Keratinocyte (primary cell): ENCODE measurements at regions not wholly inside any gene's neighbourhood (a gene's known extent, or its start where the extent isn't known, plus 50 kb on each side); places are given as distances from the start of the nearest gene placed in this dataset.

ENCODE experiments used
- CTCF ChIP-seq, 3 experiments: IDR thresholded peaks in 1 of 3; conservative IDR thresholded peaks in 1 of 3; optimal IDR thresholded peaks in 1 of 3; 2 replicates in 2 of 3; 3 replicates in 1 of 3; pipeline versions ENCODE3 to v1.5.1; 2011; ENCODE audit warnings: low read length in 3 of 3, mild to moderate bottlenecking in 3 of 3, moderate library complexity in 2 of 3, control low read depth in 1 of 3, inconsistent platforms in 1 of 3; ENCODE audit not compliant: insufficient read depth in 2 of 3; ENCODE audit errors: extremely low read depth in 1 of 3
- EZH2 ChIP-seq: IDR thresholded peaks from one replicate; pipeline ENCODE4 v1.6.1; 2012; ENCODE audit warnings: inconsistent platforms, mild to moderate bottlenecking, low read length, moderate library complexity

DNA sequence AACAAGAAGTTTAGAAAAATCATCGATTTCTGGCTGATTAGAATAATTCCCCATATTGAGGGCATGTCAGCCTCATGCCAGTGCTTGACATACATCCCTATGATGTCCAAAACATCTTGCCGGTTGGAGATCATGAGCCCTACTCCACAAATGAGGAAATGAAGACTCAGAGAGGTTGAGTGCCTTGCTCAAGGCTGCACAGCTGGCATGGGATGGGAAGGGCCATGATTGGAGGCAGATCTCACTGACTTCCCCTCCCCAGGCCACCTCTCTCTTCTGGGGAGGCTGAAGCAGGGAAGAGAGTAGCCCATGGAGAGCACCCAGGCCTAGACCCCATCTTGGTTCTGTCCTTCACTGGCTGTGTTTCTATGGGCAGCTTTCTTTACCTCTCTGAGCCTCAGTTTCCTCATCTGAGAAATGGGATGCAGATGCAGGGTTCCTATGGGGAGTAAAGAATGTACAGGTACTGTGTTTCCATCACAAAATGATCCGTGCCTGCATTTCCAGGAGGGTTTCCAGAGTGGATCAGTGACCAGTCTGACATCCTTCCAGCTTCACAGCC, 145.7 kb downstream of the SYF2 start:
- TF ChIP-seq CTCF (optimal IDR thresholded peaks at IDR 0.05 in 1 of 3, IDR thresholded peaks at IDR 0.05 in 1 of 3, conservative IDR thresholded peaks at IDR 0.05 in 1 of 3; ENCODE audit: extremely low read depth in 1 of 3, insufficient read depth in 2 of 3, low read length in 3 of 3) (no peak), EZH2 (no peak)
